Activated CD8-positive, alpha-beta T cell treated with anti-CD3 and anti-CD28 coated beads for 36 hours (primary cell): ENCODE measurements at regions not wholly inside any gene's neighbourhood (a gene's known extent, or its start where the extent isn't known, plus 50 kb on each side); places are given as distances from the start of the nearest gene placed in this dataset.
A peak's percentile ranks its signal among the peaks of the same experiment; 100 is the strongest.

Source experiments
- ATAC-seq: fragments of 200-7000 bp; cut with Tn5 transposase; one replicate; pipeline ENCODE4 v1.10.0; 2021; ENCODE audit warnings: mild to moderate bottlenecking, moderate library complexity
- CTCF ChIA-PET: fragments of 350-600 bp; sonication (Branson Sonifier 250); formaldehyde crosslinking; loops from one replicate; lab custom pipeline; 2021; ENCODE audit warnings: antibody characterized with exemption; lab: Charles Lee
- POLR2A ChIA-PET: fragments of 350-600 bp; sonication (Branson Sonifier 250); formaldehyde crosslinking; loops from one replicate; lab custom pipeline; 2021; ENCODE audit warnings: antibody characterized with exemption; lab: Charles Lee
- DNase-seq: peaks from one replicate; pipeline ENCODE4 v3.0.0-alpha.2; 2020
- H3K27ac Mint-ChIP-seq: one replicate; pipeline ENCODE4 v1.8.0; 2021; ENCODE audit warnings: mild to moderate bottlenecking, mixed read lengths
- H3K27me3 Mint-ChIP-seq: one replicate; pipeline ENCODE4 v1.8.0; 2021; ENCODE audit warnings: mixed read lengths
- H3K36me3 Mint-ChIP-seq: one replicate; pipeline ENCODE4 v1.8.0; 2021; ENCODE audit warnings: low read depth, mixed read lengths
- H3K4me1 Mint-ChIP-seq: one replicate; pipeline ENCODE4 v1.8.0; 2021; ENCODE audit warnings: low read depth, mixed read lengths
- H3K4me3 Mint-ChIP-seq: one replicate; pipeline ENCODE4 v1.8.0; 2021; ENCODE audit warnings: mild to moderate bottlenecking, moderate library complexity, mixed read lengths
- H3K9me3 Mint-ChIP-seq: one replicate; pipeline ENCODE4 v1.8.0; 2021; ENCODE audit warnings: mixed read lengths
- intact Hi-C: fragments of 100-400 bp; cut with micrococcal nuclease; formaldehyde crosslinking; loops from one replicate; pipeline ENCODE4 v1.10.0; 2022
- TF ChIP-seq, protein P1 (sequence below): fragments of 200-600 bp; IDR thresholded peaks from one replicate; pipeline ENCODE4 v1.8.0; 2022; ENCODE audit warnings: antibody characterized with exemption, mild to moderate bottlenecking

DNA sequence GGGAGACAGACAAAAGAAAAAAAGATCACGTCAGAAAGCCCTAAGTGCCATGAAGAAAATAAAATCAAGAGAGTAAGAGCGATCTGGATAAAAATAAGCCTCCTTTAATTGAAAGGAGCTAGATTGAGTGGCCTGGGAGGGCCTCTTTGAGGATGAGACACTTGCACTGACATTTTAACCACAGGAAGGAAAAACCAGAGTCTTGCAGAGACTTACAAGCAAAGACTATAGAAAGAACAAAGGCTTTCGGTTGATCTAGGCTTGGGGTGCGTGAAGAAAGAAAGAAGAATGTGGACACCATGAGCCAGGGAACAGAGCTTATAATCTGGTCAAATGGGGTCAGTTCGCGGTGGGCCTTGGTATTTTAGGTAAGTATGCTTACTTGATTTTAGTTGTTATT lies 342.7 kb downstream of the COG6 start:
- ATAC-seq = peak; percentile 98
- intact Hi-C loops = no loop called here
- ChIA-PET CTCF (interaction anchor here (1.2 to 2.3 kb wide), 2 partner anchors 27 to 56 kb away, joined by 3 to 11 read pairs; no protein-coding TSS in a partner anchor), POLR2A (interaction anchor here (0.6 to 2.0 kb wide), 2 partner anchors 24 to 27 kb away, joined by 3 to 4 read pairs; no protein-coding TSS in a partner anchor)
- Mint-ChIP-seq H3K9me3 (no peaks in the 10 kb centered on the region), H3K27ac (peak overlapping the region; percentile 50), H3K4me1 (peaks cover 22% of the 10 kb centered on the region), H3K27me3 (peaks cover 2% of the 10 kb centered on the region), H3K4me3 (peak overlapping the region; percentile 12), H3K36me3 (no peaks in the 10 kb centered on the region)
- TF ChIP-seq, protein P1, sequence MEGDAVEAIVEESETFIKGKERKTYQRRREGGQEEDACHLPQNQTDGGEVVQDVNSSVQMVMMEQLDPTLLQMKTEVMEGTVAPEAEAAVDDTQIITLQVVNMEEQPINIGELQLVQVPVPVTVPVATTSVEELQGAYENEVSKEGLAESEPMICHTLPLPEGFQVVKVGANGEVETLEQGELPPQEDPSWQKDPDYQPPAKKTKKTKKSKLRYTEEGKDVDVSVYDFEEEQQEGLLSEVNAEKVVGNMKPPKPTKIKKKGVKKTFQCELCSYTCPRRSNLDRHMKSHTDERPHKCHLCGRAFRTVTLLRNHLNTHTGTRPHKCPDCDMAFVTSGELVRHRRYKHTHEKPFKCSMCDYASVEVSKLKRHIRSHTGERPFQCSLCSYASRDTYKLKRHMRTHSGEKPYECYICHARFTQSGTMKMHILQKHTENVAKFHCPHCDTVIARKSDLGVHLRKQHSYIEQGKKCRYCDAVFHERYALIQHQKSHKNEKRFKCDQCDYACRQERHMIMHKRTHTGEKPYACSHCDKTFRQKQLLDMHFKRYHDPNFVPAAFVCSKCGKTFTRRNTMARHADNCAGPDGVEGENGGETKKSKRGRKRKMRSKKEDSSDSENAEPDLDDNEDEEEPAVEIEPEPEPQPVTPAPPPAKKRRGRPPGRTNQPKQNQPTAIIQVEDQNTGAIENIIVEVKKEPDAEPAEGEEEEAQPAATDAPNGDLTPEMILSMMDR = no peak
- peak; percentile 48 for DNase-seq

DNA sequence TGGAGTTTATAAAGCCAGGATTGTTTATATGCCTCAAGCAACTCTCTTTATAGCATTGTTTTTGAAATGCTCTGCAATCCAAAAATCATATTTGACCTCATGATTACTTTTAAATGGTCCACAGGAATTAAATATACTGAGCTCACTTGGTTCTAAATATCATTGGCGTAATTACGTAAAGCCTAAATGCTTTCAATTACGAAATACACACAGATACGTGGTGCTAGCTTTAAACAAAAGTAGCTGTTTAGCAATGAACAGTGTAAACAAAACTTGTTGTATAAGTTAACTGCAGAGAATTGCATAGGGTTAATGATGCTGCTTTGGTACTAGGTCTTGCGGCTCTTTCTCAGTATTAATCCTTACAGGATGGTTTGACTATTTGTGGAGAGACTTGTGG lies 346.6 kb downstream of the COG6 start:
- H3K36me3 Mint-ChIP-seq = no peaks in the 10 kb centered on the region
- DNase-seq = no peak
- no peak overlapping the region for H3K4me3 Mint-ChIP-seq
- peaks cover 20% of the 10 kb centered on the region for H3K4me1 Mint-ChIP-seq
- ChIA-PET POLR2A (interaction anchor here (1.3 kb wide), 1 partner anchor 15 kb away, joined by 3 read pairs; no protein-coding TSS in a partner anchor), CTCF (interaction anchor here (1.3 to 1.7 kb wide), 4 partner anchors 14 to 60 kb away, joined by 3 to 7 read pairs (median 4); no protein-coding TSS in a partner anchor)
- H3K27ac Mint-ChIP-seq = no peak overlapping the region
- peaks cover 2% of the 10 kb centered on the region for H3K27me3 Mint-ChIP-seq
- intact Hi-C loops = no loop called here
- no peak for ATAC-seq
- TF ChIP-seq, protein P1 = no peak
- no peaks in the 10 kb centered on the region for H3K9me3 Mint-ChIP-seq

DNA sequence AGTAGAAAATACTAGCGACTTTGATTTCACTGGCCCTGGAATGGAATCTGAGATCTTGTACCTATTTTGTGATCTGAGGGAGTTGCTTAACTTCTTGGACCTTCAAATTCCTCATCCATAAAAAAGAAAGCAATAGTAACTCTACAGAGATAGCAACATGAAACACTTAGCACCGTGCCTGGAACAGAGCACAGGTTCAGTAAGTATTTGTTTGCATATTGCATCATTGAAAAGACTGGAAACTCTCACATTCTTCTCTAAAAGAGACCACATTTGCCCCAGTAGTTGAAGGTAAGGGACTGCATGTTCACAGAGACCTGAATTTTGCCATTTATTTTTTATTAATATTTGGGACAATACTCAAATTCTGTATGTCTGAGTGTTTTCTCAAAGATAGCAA lies 358.1 kb downstream of the COG6 start:
- Mint-ChIP-seq H3K36me3 (no peaks in the 10 kb centered on the region), H3K27me3 (no peaks in the 10 kb centered on the region), H3K4me1 (no peaks in the 10 kb centered on the region), H3K9me3 (no peaks in the 10 kb centered on the region), H3K4me3 (no peak overlapping the region), H3K27ac (no peak overlapping the region)
- DNase-seq = no peak
- intact Hi-C loops = no loop called here
- ATAC-seq = no peak
- TF ChIP-seq, protein P1 = no peak
- POLR2A ChIA-PET = no interaction called here
- CTCF ChIA-PET = interaction anchor here (1.0 to 1.3 kb wide), 2 partner anchors 56 to 71 kb away, joined by 3 read pairs; no protein-coding TSS in a partner anchor

DNA sequence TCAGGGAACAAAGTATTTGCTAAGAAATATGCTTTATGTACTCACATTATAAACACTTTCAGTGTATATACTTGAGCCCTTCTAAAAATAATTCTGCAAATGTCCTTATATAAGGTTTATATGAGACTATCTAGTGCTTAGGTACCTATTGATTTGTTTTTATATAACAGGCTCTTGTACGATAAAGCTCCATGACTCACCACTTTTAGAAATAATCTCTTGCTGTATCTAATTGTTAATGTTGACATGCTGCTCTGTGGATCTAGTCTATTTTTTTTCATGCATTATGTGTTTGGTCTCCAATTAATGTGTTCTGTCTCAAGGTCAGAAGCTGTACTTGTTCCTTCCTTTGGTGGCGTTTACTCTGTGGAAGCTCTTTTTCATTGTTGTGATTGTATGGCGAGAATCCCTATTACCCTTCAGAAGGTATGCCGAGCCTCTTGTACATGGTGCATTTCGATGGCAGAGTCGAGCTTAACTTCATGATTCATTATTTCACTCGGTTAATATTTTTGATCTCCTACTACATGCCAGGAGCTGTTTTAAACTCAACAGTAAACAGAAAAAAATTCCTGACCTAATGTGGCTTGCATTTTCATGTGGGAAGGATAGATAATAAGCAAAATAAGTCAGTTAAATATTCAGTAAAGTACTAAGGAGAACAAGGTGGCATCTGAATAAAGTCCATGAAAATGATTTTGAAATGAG lies 361.6 kb downstream of the COG6 start:
- H3K9me3 Mint-ChIP-seq = no peaks in the 10 kb centered on the region
- H3K36me3 Mint-ChIP-seq = no peaks in the 10 kb centered on the region
- H3K4me3 Mint-ChIP-seq = no peak overlapping the region
- TF ChIP-seq, protein P1 = no peak
- H3K27ac Mint-ChIP-seq = no peak overlapping the region
- peaks cover 2% of the 10 kb centered on the region for H3K27me3 Mint-ChIP-seq
- intact Hi-C loops = no loop called here
- DNase-seq (no peak), ATAC-seq (no peak)
- POLR2A ChIA-PET = interaction anchor here (1.0 to 1.2 kb wide), 2 partner anchors 10 to 16 kb away, joined by 3 read pairs; no protein-coding TSS in a partner anchor
- no peaks in the 10 kb centered on the region for H3K4me1 Mint-ChIP-seq
- CTCF ChIA-PET = interaction anchor here (0.7 to 1.5 kb wide), 2 partner anchors 75 to 333 kb away, joined by 3 to 5 read pairs; no protein-coding TSS in a partner anchor
